PC-3 (cell line): ENCODE measurements at regions not wholly inside any gene's neighbourhood (a gene's known extent, or its start where the extent isn't known, plus 50 kb on each side); places are given as distances from the start of the nearest gene placed in this dataset.

Experiments used
- EZH2 ChIP-seq: fragments of 300-600 bp; sonication (generic); IDR thresholded peaks from one replicate; pipeline ENCODE4 v1.6.1; 2017; ENCODE audit warnings: antibody characterized with exemption, mild to moderate bottlenecking, low read length; ENCODE audit not compliant: unreplicated experiment
- EZH2phosphoT487 ChIP-seq: fragments of 300-600 bp; sonication (generic); IDR thresholded peaks from 2 replicates; pipeline ENCODE4 v1.6.1; 2018; ENCODE audit warnings: mild to moderate bottlenecking, antibody characterized with exemption, low read length, borderline replicate concordance
- TF ChIP-seq, protein P1 (sequence below): fragments of 300-600 bp; sonication (generic); conservative IDR thresholded peaks from 2 replicates; pipeline ENCODE4 v1.5.1; 2017; ENCODE audit warnings: antibody characterized with exemption, low read depth, mild to moderate bottlenecking, low read length

DNA sequence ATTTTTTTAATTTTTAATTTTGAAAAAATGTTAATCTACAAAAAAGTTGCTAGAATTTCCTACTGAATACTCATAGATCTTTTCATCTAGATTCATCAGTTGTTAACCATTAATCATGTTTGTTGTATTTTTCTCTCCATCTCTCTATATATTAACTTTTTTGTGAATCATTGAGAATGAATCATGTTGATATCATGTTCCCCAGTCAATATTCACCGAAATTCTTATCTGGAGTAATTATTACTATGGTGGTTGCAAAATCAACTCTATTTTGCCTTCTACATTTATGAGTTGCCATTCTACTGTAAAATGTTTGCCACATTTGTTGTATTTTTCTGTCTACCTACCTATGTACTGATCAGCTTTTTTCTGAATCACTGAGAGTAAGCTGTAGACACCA lies 154.0 kb downstream of the SPP2 start:
- TF ChIP-seq, protein P1, sequence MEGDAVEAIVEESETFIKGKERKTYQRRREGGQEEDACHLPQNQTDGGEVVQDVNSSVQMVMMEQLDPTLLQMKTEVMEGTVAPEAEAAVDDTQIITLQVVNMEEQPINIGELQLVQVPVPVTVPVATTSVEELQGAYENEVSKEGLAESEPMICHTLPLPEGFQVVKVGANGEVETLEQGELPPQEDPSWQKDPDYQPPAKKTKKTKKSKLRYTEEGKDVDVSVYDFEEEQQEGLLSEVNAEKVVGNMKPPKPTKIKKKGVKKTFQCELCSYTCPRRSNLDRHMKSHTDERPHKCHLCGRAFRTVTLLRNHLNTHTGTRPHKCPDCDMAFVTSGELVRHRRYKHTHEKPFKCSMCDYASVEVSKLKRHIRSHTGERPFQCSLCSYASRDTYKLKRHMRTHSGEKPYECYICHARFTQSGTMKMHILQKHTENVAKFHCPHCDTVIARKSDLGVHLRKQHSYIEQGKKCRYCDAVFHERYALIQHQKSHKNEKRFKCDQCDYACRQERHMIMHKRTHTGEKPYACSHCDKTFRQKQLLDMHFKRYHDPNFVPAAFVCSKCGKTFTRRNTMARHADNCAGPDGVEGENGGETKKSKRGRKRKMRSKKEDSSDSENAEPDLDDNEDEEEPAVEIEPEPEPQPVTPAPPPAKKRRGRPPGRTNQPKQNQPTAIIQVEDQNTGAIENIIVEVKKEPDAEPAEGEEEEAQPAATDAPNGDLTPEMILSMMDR = no peak
- TF ChIP-seq EZH2 (no peak), EZH2phosphoT487 (no peak)
